HG02840 (cell line): ENCODE measurements at regions not wholly inside any gene's neighbourhood (a gene's known extent, or its start where the extent isn't known, plus 50 kb on each side); places are given as distances from the start of the nearest gene placed in this dataset.

Experiments used
- ATAC-seq: cut with Tn5 transposase; IDR thresholded peaks from one replicate; pipeline ENCODE4 v1.9.1; 2021; ENCODE audit warnings: mild to moderate bottlenecking, moderate library complexity, moderate number of reproducible peaks; ENCODE audit not compliant: unreplicated experiment, low FRiP score

GRCh38 chr2:83595121-83595690 is 863.9 kb downstream of the SUCLG1 start:
- no peak for ATAC-seq

DNA sequence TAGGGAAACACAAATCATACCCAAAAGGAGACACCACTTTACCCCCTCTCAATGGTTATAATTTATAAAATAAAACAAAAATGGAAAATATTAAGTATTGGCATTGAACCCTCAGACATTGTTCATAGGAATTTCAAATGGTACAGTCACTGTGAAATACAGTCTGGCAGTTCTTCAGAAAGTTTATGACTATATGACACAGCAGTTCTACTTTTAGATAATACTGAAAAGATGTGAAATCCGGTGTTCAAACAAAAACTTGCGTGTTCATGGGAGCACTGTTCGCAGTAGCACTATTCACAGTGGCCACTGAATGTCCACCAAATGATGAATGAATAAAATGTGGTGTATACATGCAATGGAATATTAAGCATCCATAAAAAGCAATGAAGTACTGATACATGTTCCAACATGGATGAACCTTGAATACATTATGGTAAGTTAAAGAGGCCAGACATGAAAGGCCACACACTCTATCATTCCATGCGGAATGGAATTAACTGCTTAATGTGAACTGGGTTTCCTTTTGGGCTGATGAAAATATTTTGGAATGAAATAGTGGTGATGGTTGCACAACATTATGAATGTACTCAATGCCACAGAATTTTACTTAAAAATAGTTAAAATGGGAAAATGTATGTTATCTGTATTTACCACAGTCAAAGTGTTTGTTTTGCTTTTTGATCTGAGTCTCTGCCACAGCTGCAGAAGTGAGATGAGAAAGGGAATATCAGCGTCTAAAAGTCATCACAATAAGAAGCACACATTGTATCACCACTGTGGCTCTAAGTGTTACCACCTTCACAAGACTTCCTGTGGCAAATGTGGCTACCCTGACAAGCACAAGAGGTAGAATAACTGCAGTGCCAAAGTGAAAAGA is 864.6 kb downstream of the SUCLG1 start:
- no peak for ATAC-seq

DNA sequence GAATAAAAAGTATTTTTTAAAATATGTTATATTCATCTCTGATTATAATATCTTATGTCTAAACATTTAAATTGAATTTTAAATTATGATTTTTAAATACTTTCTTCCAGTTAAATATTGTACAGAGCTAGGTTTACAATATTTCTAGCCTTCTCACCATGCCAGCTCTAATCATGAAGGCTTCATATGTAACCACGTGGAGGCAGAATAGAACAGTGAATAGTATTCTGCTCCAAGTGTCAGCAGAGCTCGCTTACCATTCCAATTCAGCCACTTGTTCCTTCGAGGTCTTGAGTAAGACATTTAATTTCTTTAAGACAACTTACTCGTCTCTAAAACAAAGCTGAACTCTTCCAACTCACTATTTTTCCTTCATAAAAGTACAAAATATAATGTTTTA is 871.8 kb downstream of the SUCLG1 start:
- no peak for ATAC-seq

DNA sequence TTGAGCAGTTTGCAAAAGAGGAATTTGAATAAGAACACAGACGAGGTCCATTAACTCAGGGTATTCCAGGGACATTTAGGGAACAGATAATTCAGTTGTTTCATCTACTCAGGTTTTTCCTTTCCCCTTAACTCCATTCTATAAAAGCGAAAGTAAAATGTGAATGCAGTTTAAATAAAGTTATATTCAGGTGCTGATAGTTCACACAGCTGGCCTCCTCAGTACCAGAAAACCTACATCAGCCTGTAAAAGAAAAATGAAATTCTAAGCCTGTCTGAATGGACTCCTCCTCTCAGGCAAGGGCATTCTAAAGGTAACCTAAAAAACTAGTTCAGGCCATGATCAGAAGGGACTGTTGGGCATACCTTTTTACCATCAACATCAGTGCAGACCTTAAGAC is 873.8 kb downstream of the SUCLG1 start:
- ATAC-seq = no peak

- no peak for ATAC-seq
Measured at GRCh38 chr2:83584672-83585071, 874.4 kb downstream of the SUCLG1 start.

- ATAC-seq = no peak
Measured at GRCh38 chr2:83582589-83582988, 876.5 kb downstream of the SUCLG1 start.

DNA sequence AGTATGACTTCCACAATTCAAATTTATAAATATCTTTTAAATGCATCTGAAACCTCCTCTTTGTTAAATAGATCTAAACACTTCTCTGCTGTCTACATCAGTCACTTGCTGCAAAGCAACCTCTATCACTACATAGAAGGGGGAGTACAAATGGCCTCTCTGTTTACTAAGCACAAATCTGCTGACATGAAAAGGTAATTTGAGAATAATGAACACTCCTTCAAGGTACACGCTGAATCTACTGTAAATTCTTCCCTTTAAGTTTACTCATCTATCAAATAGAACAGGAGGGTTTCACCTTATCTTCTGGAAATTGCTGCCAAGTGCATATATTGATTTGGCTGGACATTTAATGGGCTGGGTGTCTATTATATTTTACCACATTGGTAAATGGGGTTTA is 879.6 kb downstream of the SUCLG1 start:
- no peak for ATAC-seq

DNA sequence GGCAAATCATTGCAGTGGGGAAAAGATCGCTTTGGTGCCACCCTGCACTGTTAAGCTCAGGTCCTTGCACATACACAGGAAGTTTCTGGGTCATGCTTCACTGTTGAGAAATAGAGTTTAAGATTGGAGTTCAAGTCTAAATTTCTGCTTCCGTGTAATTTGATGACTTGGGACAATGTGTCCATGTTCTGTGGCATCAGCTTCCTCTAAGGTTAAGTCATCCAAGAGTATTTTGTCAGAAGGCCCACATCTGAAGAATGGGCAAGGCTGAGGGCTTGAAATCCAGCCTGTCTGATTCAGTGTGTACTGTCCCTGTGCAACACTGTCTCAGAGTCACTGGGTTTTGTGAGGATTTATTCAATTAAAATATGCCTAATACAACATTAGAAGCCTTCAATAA is 880.7 kb downstream of the SUCLG1 start:
- no peak for ATAC-seq

DNA sequence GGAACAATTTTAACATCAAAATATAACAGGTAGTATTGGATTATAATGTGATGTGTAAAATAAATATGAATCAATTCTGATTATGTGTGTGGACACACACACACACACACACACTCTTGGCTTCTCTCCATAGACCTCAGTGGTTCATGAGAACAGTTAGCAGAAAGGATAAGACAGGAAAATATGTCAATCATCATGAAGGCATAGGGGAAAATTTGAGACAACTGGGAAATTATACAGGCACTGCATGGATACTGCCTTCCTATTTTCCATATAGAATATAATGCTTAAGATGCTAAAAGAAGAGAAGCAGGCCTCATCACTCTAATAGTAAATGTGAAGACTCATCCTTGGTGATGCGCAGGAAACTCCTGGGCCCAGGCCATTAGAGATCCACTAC is 884.5 kb downstream of the SUCLG1 start:
- no peak for ATAC-seq

DNA sequence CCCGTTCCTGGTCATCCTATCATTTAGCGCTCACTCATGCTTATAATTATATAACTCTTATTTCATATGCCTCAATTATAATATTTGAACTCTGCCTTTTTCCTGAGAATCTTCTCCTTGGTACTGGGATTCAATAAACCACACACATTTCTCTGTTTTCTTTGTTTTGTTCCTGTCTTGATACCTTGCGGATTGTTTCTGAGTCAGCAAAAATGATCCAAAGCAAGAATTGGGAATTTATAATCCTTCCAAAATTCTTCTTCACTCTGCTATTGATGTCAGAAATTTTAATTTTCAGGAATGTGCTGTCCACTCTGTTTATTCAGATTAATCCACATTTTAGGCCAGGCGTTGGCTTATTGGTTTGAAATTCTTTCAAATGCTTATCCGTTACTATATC is 886.0 kb downstream of the SUCLG1 start:
- ATAC-seq = no peak

DNA sequence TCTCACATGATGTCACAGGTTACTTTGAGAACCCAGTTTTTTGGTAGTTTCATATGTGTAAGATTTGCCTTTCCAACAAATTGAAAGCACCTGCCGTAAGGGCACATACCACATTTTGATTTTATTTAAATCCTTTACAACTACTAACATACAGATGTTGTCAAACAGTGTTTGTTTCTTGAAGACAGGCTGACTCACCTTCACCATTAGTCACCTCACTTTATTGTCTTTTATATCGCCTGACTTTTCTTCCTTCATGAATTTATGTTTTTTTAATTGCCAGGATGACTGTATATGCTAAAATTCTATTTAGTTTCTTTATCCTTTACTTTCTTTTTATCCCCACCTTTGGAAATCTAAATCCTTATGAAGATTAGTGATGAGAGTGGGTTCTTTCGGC is 886.7 kb downstream of the SUCLG1 start:
- no peak for ATAC-seq

DNA sequence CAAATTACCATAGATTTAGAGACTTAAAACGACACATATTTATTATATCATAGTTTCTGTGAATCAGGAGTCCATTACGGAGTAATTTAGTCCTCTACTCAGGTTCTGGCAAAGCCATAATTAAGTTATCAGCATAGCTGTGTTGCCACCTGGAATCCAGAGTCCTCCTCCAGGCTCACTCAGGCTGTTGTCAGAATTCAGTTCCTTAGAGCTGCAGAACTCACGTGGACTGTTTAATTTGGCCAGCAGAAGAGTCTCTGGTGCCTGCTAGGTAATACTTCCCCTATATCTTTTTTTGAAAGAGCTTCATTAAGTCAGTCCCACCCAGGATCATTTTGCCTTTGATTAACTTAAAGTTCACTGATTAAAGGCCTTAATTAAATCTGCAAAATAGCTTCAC is 891.5 kb downstream of the SUCLG1 start:
- ATAC-seq = no peak

DNA sequence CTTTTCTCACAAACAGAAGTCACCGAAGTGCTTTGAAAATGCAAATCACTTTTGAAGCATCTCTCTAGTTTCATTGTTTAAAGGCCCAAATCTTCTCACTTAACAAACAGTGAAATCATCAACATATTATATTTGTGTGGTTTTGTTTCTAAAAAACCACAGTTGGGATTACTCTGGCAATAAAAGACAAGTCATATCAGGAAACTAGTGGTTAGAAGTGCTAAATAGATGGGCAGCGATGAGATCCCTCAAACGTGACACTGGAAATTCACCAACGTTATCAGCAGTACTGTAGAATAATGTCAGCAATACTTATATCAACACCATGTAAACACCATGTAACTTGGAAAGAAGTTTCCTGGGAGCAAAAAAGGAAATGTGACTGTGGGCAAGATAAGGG is 893.5 kb downstream of the SUCLG1 start:
- no peak for ATAC-seq

- ATAC-seq = no peak
Measured at GRCh38 chr2:83565181-83565580, 893.9 kb downstream of the SUCLG1 start.

DNA sequence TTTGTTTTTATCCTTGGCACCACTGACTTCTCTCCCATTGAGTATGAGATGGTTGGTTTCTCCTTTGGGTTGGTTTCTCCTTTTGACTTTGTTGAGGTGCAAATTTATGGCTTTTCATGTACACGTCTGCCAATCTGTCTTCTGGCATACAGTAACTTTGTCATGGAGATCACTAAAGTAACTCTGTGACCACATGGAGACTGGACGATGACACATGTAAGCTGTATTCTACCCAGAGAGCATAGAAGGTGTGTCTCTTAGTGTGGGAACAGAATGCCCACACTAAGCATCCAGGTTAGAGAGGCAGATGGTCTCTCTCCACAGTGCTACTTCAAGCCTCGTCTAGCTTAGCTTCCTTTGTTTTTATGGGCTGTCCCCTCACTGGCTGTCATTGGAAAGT is 897.5 kb downstream of the SUCLG1 start:
- ATAC-seq = no peak

- no peak for ATAC-seq
Measured at GRCh38 chr2:83536556-83536955, 922.5 kb downstream of the SUCLG1 start.

GRCh38 chr2:83534416-83534815 is 924.7 kb downstream of the SUCLG1 start:
- ATAC-seq = no peak

DNA sequence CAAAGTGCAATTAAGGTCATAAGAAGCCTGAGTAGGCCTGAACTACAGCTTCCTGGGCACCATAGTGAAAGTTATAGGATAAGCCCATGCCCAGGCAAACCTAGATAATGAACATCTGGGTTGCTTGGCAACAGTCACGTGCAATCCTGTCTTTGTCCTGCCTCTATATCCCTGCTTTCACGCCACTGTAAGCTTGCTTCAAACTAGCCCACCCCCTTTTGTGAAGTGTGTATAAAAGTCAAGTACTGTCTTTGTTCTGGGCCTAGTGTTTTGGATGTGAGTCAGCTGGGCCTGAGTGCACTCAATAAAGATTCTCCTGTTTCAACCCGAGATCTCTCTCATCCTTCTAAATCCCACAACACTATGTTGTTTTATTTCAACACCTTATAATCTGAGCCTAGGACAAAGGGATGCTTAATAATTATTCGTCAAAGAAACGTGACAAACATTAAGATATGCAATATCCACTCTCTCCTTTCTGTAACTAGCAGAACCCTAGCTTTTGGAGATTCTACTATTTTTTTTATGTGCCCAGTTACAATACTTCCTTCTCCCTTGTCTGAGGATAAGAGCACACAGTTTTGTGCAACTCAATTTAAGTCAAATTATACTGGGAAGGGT is 927.8 kb downstream of the SUCLG1 start:
- no peak for ATAC-seq

- ATAC-seq = no peak
Measured at GRCh38 chr2:83528767-83529166, 930.3 kb downstream of the SUCLG1 start.

DNA sequence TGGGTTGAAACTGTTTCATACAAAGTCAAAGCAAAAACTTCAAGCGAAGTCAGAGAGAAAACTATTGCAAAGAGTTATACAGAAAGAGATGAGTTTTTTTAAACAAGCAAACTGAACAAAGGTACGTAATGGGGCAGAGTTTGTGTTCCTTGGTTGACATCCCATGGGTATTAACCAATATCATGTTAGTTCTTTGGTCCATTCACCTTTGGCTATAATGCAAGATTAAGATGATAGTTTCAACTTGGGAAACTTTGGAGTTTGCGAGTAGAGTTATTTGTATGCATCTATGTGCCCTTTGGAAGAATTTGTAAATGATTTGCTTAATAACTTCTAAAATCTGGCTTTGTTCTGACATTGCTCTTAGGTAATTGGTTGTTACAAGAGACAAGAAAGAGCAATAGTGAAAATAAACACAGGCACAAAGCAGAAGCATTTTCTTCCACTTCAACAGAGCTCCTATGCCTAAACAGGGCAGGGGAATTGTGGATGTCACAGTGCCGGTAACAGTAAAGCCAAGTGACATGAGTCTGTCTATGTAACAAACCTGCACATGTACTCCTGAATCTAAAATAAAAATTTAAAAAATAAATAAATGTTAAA is 936.1 kb downstream of the SUCLG1 start:
- no peak for ATAC-seq

DNA sequence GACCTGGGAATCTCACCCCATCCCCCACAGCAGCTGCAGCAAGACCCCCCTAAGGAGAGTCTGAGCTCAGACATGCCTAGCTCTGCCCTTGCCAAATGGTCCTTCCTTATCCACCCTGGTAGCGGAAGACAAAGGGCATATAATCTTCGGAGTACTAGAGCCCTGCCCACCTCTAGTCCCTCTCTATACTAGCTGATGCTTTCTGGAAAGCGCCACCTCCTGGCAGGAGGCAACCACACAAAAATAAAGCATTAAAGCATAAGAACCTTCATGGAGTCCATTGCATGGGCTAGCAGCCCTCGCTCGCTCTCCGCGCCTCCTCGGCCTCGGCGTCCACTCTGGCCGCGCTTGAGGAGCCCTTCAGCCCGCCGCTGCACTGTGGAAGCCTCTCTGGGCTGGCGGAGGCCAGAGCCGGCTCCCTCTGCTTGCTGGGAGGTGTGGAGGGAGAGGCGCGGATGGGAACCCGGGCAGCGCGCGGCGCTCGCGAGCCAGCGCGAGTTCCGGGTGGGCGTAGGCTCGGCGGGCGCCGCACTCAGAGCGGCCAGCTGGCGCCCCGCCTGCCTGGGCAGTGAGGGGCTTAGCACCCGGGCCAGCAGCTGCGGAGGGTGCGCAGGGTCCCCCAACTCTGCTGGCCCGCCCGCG is 941.2 kb downstream of the SUCLG1 start:
- ATAC-seq = no peak
